ENCODE measurements at regions not wholly inside any gene's neighbourhood (a gene's known extent, or its start where the extent isn't known, plus 50 kb on each side); places are given as distances from the start of the nearest gene placed in this dataset.

GRCh38 chr3:16665282-16665741 lies 60.1 kb upstream of the DAZL start:
- TF ChIP-seq PHB2 (IDR thresholded peaks at IDR 0.05; ENCODE audit: low read depth) (no peak), MCM7 (IDR thresholded peaks at IDR 0.05) (no peak), MYC (IDR thresholded peaks at IDR 0.05; ENCODE audit: low read depth, low read length) (no peak), MYC (CRISPR knock-in tag; IDR thresholded peaks at IDR 0.05; ENCODE audit: borderline replicate concordance, low read depth) (no peak), TCF7L2 (IDR thresholded peaks at IDR 0.05; ENCODE audit: low read depth, low read length) (no peak), SMAD4 (CRISPR knock-in tag; conservative IDR thresholded peaks at IDR 0.05) (no peak)
- TF ChIP-seq, protein P1, sequence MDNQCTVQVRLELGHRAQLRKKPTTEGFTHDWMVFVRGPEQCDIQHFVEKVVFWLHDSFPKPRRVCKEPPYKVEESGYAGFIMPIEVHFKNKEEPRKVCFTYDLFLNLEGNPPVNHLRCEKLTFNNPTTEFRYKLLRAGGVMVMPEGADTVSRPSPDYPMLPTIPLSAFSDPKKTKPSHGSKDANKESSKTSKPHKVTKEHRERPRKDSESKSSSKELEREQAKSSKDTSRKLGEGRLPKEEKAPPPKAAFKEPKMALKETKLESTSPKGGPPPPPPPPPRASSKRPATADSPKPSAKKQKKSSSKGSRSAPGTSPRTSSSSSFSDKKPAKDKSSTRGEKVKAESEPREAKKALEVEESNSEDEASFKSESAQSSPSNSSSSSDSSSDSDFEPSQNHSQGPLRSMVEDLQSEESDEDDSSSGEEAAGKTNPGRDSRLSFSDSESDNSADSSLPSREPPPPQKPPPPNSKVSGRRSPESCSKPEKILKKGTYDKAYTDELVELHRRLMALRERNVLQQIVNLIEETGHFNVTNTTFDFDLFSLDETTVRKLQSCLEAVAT (IDR thresholded peaks at IDR 0.05) = no peak
- TF ChIP-seq, protein P2, sequence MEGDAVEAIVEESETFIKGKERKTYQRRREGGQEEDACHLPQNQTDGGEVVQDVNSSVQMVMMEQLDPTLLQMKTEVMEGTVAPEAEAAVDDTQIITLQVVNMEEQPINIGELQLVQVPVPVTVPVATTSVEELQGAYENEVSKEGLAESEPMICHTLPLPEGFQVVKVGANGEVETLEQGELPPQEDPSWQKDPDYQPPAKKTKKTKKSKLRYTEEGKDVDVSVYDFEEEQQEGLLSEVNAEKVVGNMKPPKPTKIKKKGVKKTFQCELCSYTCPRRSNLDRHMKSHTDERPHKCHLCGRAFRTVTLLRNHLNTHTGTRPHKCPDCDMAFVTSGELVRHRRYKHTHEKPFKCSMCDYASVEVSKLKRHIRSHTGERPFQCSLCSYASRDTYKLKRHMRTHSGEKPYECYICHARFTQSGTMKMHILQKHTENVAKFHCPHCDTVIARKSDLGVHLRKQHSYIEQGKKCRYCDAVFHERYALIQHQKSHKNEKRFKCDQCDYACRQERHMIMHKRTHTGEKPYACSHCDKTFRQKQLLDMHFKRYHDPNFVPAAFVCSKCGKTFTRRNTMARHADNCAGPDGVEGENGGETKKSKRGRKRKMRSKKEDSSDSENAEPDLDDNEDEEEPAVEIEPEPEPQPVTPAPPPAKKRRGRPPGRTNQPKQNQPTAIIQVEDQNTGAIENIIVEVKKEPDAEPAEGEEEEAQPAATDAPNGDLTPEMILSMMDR (IDR thresholded peaks at IDR 0.05 in 2 of 3, conservative IDR thresholded peaks at IDR 0.05 in 1 of 3; ENCODE audit: insufficient read depth in 2 of 3, low read depth in 1 of 3, low read length in 3 of 3) = no peak

Measured in K562 (cell line).